WERI-Rb-1 (cell line): ENCODE measurements at regions not wholly inside any gene's neighbourhood (a gene's known extent, or its start where the extent isn't known, plus 50 kb on each side); places are given as distances from the start of the nearest gene placed in this dataset.

Experiments used
- DNase-seq: peaks from one replicate; pipeline ENCODE4 v3.0.0-alpha.2; 2020
- H3K27ac ChIP-seq: fragments of 250-450 bp; sonication (Bioruptor Pico); 2 replicates; pipeline ENCODE4 v1.5.1; 2020; ENCODE audit warnings: mild to moderate bottlenecking, moderate library complexity
- H3K27me3 ChIP-seq: fragments of 250-450 bp; sonication (Bioruptor Pico); 2 replicates; pipeline ENCODE4 v1.5.1; 2021; ENCODE audit warnings: mild to moderate bottlenecking, low read depth, moderate library complexity; ENCODE audit not compliant: insufficient read depth, severe bottlenecking
- H3K36me3 ChIP-seq: fragments of 250-450 bp; sonication (Bioruptor Pico); 2 replicates; pipeline ENCODE4 v1.5.1; 2020; ENCODE audit warnings: mild to moderate bottlenecking, moderate library complexity
- H3K4me3 ChIP-seq: 2 replicates; pipeline ENCODE4 v1.5.1; 2011; ENCODE audit warnings: low read depth, mild to moderate bottlenecking, control low read depth, low read length
- H3K9me3 ChIP-seq: fragments of 250-450 bp; sonication (Bioruptor Pico); 2 replicates; pipeline ENCODE4 v1.5.1; 2021; ENCODE audit warnings: mild to moderate bottlenecking, moderate library complexity; ENCODE audit not compliant: severe bottlenecking
- CTCF ChIP-seq: IDR thresholded peaks from 2 replicates; pipeline ENCODE4 v1.5.1; 2011; ENCODE audit warnings: low read depth, mild to moderate bottlenecking, control low read depth, inconsistent platforms, low read length

- no peaks in the 10 kb centered on the region for H3K27me3 ChIP-seq
- no peak for TF ChIP-seq CTCF
- H3K27ac ChIP-seq = no peak overlapping the region
- DNase-seq = no peak
- H3K4me3 ChIP-seq = no peak overlapping the region
- H3K9me3 ChIP-seq = no peaks in the 10 kb centered on the region
- no peaks in the 10 kb centered on the region for H3K36me3 ChIP-seq
Observed at GRCh38 chr2:33785201-33786106, 186.4 kb upstream of the FAM98A start.

- H3K27ac ChIP-seq = no peak overlapping the region
- H3K4me3 ChIP-seq = no peak overlapping the region
- H3K36me3 ChIP-seq = no peaks in the 10 kb centered on the region
- no peak for DNase-seq
- no peaks in the 10 kb centered on the region for H3K27me3 ChIP-seq
- no peak for TF ChIP-seq CTCF
- no peaks in the 10 kb centered on the region for H3K9me3 ChIP-seq
Observed at GRCh38 chr2:33784488-33784887, 185.4 kb upstream of the FAM98A start.

- no peak overlapping the region for H3K4me3 ChIP-seq
- H3K27me3 ChIP-seq = no peaks in the 10 kb centered on the region
- peak; percentile 35 for DNase-seq
- no peaks in the 10 kb centered on the region for H3K9me3 ChIP-seq
- no peaks in the 10 kb centered on the region for H3K36me3 ChIP-seq
- no peak overlapping the region for H3K27ac ChIP-seq
- TF ChIP-seq CTCF = peak; percentile 35
Observed at GRCh38 chr2:33782395-33783230, 183.5 kb upstream of the FAM98A start.

- TF ChIP-seq CTCF = no peak
- peaks cover 7% of the 10 kb centered on the region for H3K9me3 ChIP-seq
- DNase-seq = no peak
- no peak overlapping the region for H3K4me3 ChIP-seq
- H3K36me3 ChIP-seq = no peaks in the 10 kb centered on the region
- no peak overlapping the region for H3K27ac ChIP-seq
- H3K27me3 ChIP-seq = no peaks in the 10 kb centered on the region
Observed at GRCh38 chr2:33777786-33778185, 178.7 kb upstream of the FAM98A start.

- no peak for TF ChIP-seq CTCF
- Histone ChIP-seq H3K9me3 (peaks cover 7% of the 10 kb centered on the region), H3K36me3 (no peaks in the 10 kb centered on the region), H3K4me3 (no peak overlapping the region), H3K27me3 (no peaks in the 10 kb centered on the region), H3K27ac (no peak overlapping the region)
- no peak for DNase-seq
Observed at GRCh38 chr2:33775306-33775705, 176.2 kb upstream of the FAM98A start.
